ENCODE measurements at regions not wholly inside any gene's neighbourhood (a gene's known extent, or its start where the extent isn't known, plus 50 kb on each side); places are given as distances from the start of the nearest gene placed in this dataset.

DNA sequence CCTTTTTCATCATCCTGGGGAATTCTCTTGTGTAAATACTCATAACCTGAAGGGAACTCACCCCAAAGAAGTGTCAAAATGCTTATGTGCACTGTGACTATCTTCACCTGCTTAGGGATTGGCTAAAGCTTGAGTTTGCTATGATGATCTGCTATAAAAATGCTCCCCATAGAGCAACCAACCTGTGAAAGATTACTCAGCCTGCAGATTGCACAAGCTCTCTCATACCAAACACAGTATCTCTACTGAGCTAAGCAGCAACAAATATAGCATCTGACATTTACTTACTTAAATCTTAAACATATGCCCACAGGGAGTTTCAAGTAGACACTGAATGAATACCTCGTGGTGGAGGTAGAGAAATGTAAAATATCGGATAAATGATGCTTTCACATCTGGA lies 725.8 kb downstream of the MRPL39 start:
- TF ChIP-seq, protein P1, sequence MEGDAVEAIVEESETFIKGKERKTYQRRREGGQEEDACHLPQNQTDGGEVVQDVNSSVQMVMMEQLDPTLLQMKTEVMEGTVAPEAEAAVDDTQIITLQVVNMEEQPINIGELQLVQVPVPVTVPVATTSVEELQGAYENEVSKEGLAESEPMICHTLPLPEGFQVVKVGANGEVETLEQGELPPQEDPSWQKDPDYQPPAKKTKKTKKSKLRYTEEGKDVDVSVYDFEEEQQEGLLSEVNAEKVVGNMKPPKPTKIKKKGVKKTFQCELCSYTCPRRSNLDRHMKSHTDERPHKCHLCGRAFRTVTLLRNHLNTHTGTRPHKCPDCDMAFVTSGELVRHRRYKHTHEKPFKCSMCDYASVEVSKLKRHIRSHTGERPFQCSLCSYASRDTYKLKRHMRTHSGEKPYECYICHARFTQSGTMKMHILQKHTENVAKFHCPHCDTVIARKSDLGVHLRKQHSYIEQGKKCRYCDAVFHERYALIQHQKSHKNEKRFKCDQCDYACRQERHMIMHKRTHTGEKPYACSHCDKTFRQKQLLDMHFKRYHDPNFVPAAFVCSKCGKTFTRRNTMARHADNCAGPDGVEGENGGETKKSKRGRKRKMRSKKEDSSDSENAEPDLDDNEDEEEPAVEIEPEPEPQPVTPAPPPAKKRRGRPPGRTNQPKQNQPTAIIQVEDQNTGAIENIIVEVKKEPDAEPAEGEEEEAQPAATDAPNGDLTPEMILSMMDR (IDR thresholded peaks at IDR 0.05): no peak
- TF ChIP-seq POLR2A (IDR thresholded peaks at IDR 0.05): no peak
